GM12878 (cell line): ENCODE measurements at regions not wholly inside any gene's neighbourhood (a gene's known extent, or its start where the extent isn't known, plus 50 kb on each side); places are given as distances from the start of the nearest gene placed in this dataset.

ENCODE experiments used
- ATAC-seq: fragments of 200-7000 bp; cut with Tn5 transposase; 3 replicates; pipeline ENCODE4 v1.9.1; 2020; ENCODE audit warnings: mild to moderate bottlenecking, moderate library complexity
- BruUV-seq: library from RNA; stranded (reverse); fragments of 400-500 nt; replicated peaks from 2 replicates; lab custom pipeline; 2021; lab: Mats Ljungman, UMichigan
- CTCF ChIA-PET: fragments of 300-600 bp; sonication (Branson Sonifier 250); formaldehyde crosslinking; extraction: SDS; loops from one replicate; lab custom pipeline; 2021; ENCODE audit warnings: inconsistent platforms; lab: Yijun Ruan, JAX
- POLR2A ChIA-PET: fragments of 350-600 bp; formaldehyde crosslinking; extraction: SDS; loops from one replicate; lab custom pipeline; 2021; ENCODE audit warnings: inconsistent platforms; lab: Charles Lee
- RAD21 ChIA-PET: fragments of 300-600 bp; sonication (Branson Sonifier 250); formaldehyde crosslinking; loops from one replicate; lab custom pipeline; 2023; ENCODE audit warnings: antibody characterized with exemption; ENCODE audit not compliant: unreplicated experiment; lab: Charles Lee
- SMC1A ChIA-PET: fragments of 300-600 bp; sonication (Branson Sonifier 250); formaldehyde crosslinking; loops from one replicate; lab custom pipeline; 2023; ENCODE audit not compliant: unreplicated experiment, uncharacterized antibody; lab: Charles Lee
- DNase-seq: peaks from one replicate; pipeline ENCODE4 v3.0.0-alpha.2; 2011; ENCODE audit warnings: low read depth, low spot score
- FAIRE-seq: peaks from 3 replicates; lab custom pipeline; 2011; peaks lifted over from hg19 to GRCh38; lab: Jason Lieb, UNC
- H2AFZ ChIP-seq: 2 replicates; pipeline ENCODE4 v1.6.0; 2011; ENCODE audit warnings: low read depth, low read length, control low read depth; ENCODE audit not compliant: control insufficient read depth
- H3K27ac ChIP-seq: 2 replicates; pipeline ENCODE4 v1.5.1; 2011; ENCODE audit warnings: control low read depth; ENCODE audit not compliant: control insufficient read depth, insufficient read depth
- H3K27me3 ChIP-seq, 2 experiments: replicated peaks in 1 of 2; 2 replicates each; pipeline versions ENCODE4 v1.6.0 to v1.6.1; 2011; ENCODE audit warnings: low read length in 1 of 2; ENCODE audit not compliant: control insufficient read depth in 2 of 2, insufficient read depth in 2 of 2
- H3K36me3 ChIP-seq, 2 experiments: 2 replicates each; pipeline ENCODE4 v1.5.1; 2011; ENCODE audit warnings: low read length in 1 of 2; ENCODE audit not compliant: control insufficient read depth in 2 of 2, insufficient read depth in 2 of 2
- H3K4me1 ChIP-seq: 2 replicates; pipeline ENCODE4 v1.6.1; 2011; ENCODE audit warnings: mild to moderate bottlenecking, low read length, moderate library complexity, mixed read lengths; ENCODE audit not compliant: control insufficient read depth, insufficient read depth
- H3K4me2 ChIP-seq: 2 replicates; pipeline ENCODE4 v1.6.0; 2011; ENCODE audit warnings: control low read depth; ENCODE audit not compliant: control insufficient read depth, insufficient read depth
- H3K4me3 ChIP-seq: fragments of 200-600 bp; sonication (generic); 2 replicates; pipeline ENCODE4 v1.5.1; 2016
- H3K79me2 ChIP-seq: 2 replicates; pipeline ENCODE4 v1.6.0; 2011; ENCODE audit warnings: low read length; ENCODE audit not compliant: control insufficient read depth, insufficient read depth
- H3K9ac ChIP-seq: 2 replicates; pipeline ENCODE4 v1.8.0; 2011; ENCODE audit warnings: low read length, control low read depth, mixed read lengths; ENCODE audit not compliant: control insufficient read depth, insufficient read depth
- H3K9me3 ChIP-seq: replicated peaks from 3 replicates; pipeline ENCODE4 v1.5.1; 2011; ENCODE audit warnings: mild to moderate bottlenecking, low read length; ENCODE audit not compliant: control insufficient read depth, insufficient read depth
- H4K20me1 ChIP-seq: 2 replicates; pipeline ENCODE4 v1.6.0; 2011; ENCODE audit not compliant: control insufficient read depth, insufficient read depth
- EED ChIP-seq: sonication (generic); IDR thresholded peaks from 2 replicates; pipeline ENCODE4 v1.6.1; 2016; ENCODE audit warnings: antibody characterized with exemption, low read depth
- FOXM1 ChIP-seq: IDR thresholded peaks from 2 replicates; pipeline ENCODE4 v1.6.1; 2012; ENCODE audit warnings: low read depth, mild to moderate bottlenecking, inconsistent platforms, low read length, moderate library complexity
- IKZF2 ChIP-seq, 2 experiments: fragments of 450-650 bp; IDR thresholded peaks; 2 replicates each; pipeline ENCODE4 v1.6.1; 2017; ENCODE audit warnings: mild to moderate bottlenecking in 2 of 2, moderate library complexity in 2 of 2
- JUNB ChIP-seq: IDR thresholded peaks from 2 replicates; pipeline ENCODE4 v1.6.1; 2016; ENCODE audit warnings: antibody characterized with exemption, mild to moderate bottlenecking
- LARP7 ChIP-seq: fragments of 450-650 bp; IDR thresholded peaks from 2 replicates; pipeline ENCODE4 v1.6.1; 2017; ENCODE audit warnings: mild to moderate bottlenecking
- MTA2 ChIP-seq: fragments of 450-650 bp; IDR thresholded peaks from 2 replicates; pipeline ENCODE4 v1.6.1; 2016; ENCODE audit warnings: low read depth, mild to moderate bottlenecking, moderate library complexity
- MYC ChIP-seq: IDR thresholded peaks from 2 replicates; pipeline ENCODE4 v1.6.1; 2011; ENCODE audit warnings: mild to moderate bottlenecking, low read length, moderate library complexity, inconsistent platforms; ENCODE audit not compliant: insufficient read depth, insufficient replicate concordance, insufficient read length, severe bottlenecking
- POLR2AphosphoS5 ChIP-seq: IDR thresholded peaks from 2 replicates; pipeline ENCODE4 v1.6.1; 2011; ENCODE audit warnings: mild to moderate bottlenecking, low read length, inconsistent platforms
- ZNF384 ChIP-seq: IDR thresholded peaks from 2 replicates; pipeline ENCODE4 v1.6.1; 2012; ENCODE audit warnings: low read depth, mild to moderate bottlenecking, low read length, improper control_type of control experiment, borderline replicate concordance
- WGBS: methylation state at CpG from one replicate; pipeline ENCODE4 v1.1.6; 2016; ENCODE audit warnings: low lambda C conversion rate; ENCODE audit not compliant: insufficient replicate concordance, insufficient coverage; ENCODE audit errors: missing lambda C conversion rate; 5-methylcytosine and 5-hydroxymethylcytosine counted together
- in situ Hi-C: fragments of 300-500 bp; cut with MboI; formaldehyde crosslinking; loops from 9 replicates; pipeline ENCODE4 v1.14.3; 2018; ENCODE audit warnings: mixed read lengths
- intact Hi-C: fragments of 100-400 bp; cut with micrococcal nuclease; formaldehyde crosslinking; loops from one replicate; pipeline ENCODE4 v1.14.2; 2022; ENCODE audit not compliant: unreplicated experiment
- TF ChIP-seq, protein P1 (sequence below): fragments of 450-650 bp; IDR thresholded peaks from 2 replicates; pipeline ENCODE4 v1.6.1; 2017; ENCODE audit warnings: mild to moderate bottlenecking

DNA sequence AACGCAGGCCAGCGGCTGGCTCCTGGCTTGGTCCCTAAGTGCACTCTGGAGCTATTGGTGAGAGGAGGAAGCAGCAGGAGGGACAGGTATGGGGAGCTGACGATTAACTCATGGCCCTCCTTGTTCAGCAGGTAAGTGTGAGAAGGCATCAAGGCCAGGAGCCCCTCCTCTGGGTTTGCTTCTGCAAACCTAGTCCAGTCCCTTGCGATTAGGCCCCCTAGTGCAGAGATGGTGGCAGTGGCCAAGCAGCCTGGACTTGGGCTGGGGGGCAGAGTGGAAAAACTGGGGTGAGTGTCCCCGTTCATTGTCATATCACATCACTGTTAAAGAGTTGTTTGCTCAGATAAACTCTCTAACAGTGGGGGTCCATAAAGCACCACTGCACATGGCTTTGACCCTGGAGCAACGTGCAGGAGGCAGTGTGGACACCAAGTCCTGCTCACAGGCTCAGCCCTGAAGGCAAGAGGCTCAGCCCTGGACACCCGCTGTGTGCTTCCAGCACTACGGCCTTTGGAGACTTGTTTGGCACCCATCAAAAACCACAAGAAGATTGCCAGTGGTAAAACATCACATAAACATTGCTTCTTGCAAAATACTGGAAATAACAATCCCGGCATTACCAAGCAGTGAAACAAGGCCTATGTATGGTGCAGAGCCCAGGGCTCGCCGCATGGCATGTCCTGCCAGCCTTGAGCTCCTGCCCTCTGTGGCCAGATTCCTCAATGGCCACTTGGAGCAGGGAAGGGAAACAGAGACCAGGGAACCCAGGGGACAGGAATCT is 184.3 kb upstream of the RTL1 start:
- ChIA-PET SMC1A (no interaction called here), RAD21 (no interaction called here), POLR2A (no interaction called here), CTCF (no interaction called here)
- intact Hi-C loops = no loop called here
- H2AFZ ChIP-seq = no peak overlapping the region
- ATAC-seq = no peak
- no peaks in the 10 kb centered on the region for H3K27me3 ChIP-seq
- no peak for FAIRE-seq
- no TSS peak for BruUV-seq
- H4K20me1 ChIP-seq = no peaks in the 10 kb centered on the region
- H3K36me3 ChIP-seq = no peaks in the 10 kb centered on the region
- H3K9me3 ChIP-seq = no peaks in the 10 kb centered on the region
- in situ Hi-C loops = no loop called here
- no peak for DNase-seq
- no peaks in the 10 kb centered on the region for H3K79me2 ChIP-seq
- TF ChIP-seq MYC = no peak
- no peak for TF ChIP-seq JUNB
- TF ChIP-seq FOXM1 = no peak
- no peak for TF ChIP-seq EED
- TF ChIP-seq, protein P1, sequence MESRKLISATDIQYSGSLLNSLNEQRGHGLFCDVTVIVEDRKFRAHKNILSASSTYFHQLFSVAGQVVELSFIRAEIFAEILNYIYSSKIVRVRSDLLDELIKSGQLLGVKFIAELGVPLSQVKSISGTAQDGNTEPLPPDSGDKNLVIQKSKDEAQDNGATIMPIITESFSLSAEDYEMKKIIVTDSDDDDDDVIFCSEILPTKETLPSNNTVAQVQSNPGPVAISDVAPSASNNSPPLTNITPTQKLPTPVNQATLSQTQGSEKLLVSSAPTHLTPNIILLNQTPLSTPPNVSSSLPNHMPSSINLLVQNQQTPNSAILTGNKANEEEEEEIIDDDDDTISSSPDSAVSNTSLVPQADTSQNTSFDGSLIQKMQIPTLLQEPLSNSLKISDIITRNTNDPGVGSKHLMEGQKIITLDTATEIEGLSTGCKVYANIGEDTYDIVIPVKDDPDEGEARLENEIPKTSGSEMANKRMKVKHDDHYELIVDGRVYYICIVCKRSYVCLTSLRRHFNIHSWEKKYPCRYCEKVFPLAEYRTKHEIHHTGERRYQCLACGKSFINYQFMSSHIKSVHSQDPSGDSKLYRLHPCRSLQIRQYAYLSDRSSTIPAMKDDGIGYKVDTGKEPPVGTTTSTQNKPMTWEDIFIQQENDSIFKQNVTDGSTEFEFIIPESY = no peak
- TF ChIP-seq LARP7 = no peak
- no peak for TF ChIP-seq ZNF384
- TF ChIP-seq MTA2 = no peak
- no peak for TF ChIP-seq POLR2AphosphoS5
- TF ChIP-seq IKZF2 (IDR thresholded peaks at IDR 0.05) = no peak
- no peak overlapping the region for H3K4me2 ChIP-seq
- no peak overlapping the region for H3K4me3 ChIP-seq
- 33% methylated on average over 11 of the region's 11 CpGs for WGBS
- H3K9ac ChIP-seq = no peak overlapping the region
- no peak overlapping the region for H3K27ac ChIP-seq
- H3K4me1 ChIP-seq = no peaks in the 10 kb centered on the region
